HAP-1 (cell line): ENCODE measurements at regions not wholly inside any gene's neighbourhood (a gene's known extent, or its start where the extent isn't known, plus 50 kb on each side); places are given as distances from the start of the nearest gene placed in this dataset.

Source experiments
- DNase-seq, 2 experiments: peaks; one replicate each; pipeline ENCODE4 v3.0.0-alpha.2; 2016 to 2020; ENCODE audit warnings: low spot score in 2 of 2
- H3K27me3 ChIP-seq: fragments of 250-450 bp; sonication (Bioruptor Pico); 2 replicates; pipeline ENCODE4 v1.5.1; 2020; ENCODE audit warnings: low read depth, mild to moderate bottlenecking, moderate library complexity
- H3K36me3 ChIP-seq: fragments of 250-450 bp; sonication (Bioruptor Pico); replicated peaks from 2 replicates; pipeline ENCODE4 v1.5.1; 2020; ENCODE audit warnings: mild to moderate bottlenecking
- H3K4me1 ChIP-seq: fragments of 250-450 bp; sonication (Bioruptor Pico); 2 replicates; pipeline ENCODE4 v1.5.1; 2020; ENCODE audit warnings: mild to moderate bottlenecking
- H3K4me3 ChIP-seq: fragments of 250-450 bp; sonication (Bioruptor Pico); 2 replicates; pipeline ENCODE4 v1.5.1; 2020; ENCODE audit warnings: mild to moderate bottlenecking, moderate library complexity
- H3K9me3 ChIP-seq: fragments of 250-450 bp; sonication (Bioruptor Pico); 2 replicates; pipeline ENCODE4 v1.5.1; 2020; ENCODE audit warnings: mild to moderate bottlenecking, moderate library complexity
- in situ Hi-C: fragments of 300-500 bp; cut with MboI; formaldehyde crosslinking; loops from 3 replicates; pipeline ENCODE4 v1.14.3; 2020; ENCODE audit warnings: low sequenced_read_pairs, inconsistent platforms, mixed read lengths

DNA sequence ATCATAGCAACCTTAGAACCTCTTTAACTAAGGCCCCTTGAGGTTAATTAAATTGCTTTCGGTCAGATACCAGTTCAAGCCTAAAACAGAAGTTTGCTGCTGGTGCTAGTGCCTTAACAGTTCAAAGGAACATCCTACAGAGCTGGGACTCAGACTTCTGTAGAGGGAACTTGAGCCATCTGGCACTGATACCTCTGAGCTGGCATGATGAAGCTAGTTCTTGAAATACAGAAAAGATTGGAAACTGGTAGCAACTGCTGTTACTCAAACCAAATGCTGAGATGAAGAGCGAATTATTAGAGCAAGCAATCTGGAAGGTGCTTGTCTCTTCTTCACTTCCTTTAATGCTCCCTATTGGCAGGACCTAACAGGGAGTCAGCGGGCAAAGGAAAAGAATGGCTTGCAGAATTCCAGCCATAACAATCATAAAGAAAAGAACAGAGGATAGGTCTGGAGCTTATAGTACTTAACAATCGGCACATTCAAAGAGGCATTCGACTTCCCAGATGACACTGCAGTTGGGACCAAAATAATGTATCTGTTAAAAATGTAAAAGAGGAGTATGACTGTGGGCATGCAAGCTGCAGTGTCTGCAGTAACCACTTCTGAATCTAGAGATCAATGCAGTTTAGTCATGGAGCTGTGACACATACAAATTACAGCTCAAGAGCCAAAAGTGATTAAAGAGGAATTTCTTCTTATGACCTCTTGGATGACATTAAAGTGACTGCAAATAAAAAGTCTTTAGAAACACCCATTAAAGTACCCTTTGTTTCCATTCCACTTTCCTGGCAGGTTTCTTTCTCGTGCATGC lies 298.9 kb downstream of the PDGFC start:
- Histone ChIP-seq H3K36me3 (no peaks in the 10 kb centered on the region), H3K4me1 (peaks cover 24% of the 10 kb centered on the region), H3K27me3 (no peaks in the 10 kb centered on the region), H3K4me3 (no peak overlapping the region), H3K9me3 (no peaks in the 10 kb centered on the region)
- DNase-seq: peak in 1 of 2 experiments; percentile 42
- in situ Hi-C loops: no loop called here

DNA sequence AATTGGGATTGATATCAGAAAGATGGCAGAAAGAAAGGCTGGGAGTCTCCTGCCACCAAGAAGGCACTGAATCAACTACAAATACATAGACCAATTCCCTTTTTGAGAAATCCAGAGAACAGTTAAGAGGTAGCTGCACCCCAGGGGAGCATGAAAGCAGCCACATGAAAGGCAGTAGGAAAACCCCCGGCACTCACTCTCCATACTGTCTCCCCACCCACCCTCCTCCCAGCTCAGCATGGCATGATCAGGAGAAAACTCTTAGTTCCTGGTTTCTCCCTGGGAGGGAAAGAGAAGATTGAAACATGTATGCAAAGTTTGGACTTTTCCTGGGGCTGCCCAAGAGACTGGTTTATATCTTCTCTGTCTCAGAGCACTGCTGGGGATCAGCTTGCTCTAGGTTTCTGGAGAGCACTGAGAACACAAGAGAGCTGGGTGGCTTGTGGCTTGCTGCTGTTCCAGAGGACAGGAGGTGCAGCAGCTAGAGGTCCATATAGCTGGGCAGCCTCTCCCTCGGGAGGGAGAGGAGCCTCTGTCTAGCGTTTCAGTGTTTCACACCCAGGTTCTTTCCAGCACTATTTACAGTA lies 305.7 kb downstream of the PDGFC start:
- no peak overlapping the region for H3K4me3 ChIP-seq
- peaks cover 6% of the 10 kb centered on the region for H3K4me1 ChIP-seq
- in situ Hi-C loops: no loop called here
- H3K36me3 ChIP-seq: no peaks in the 10 kb centered on the region
- no peaks in the 10 kb centered on the region for H3K27me3 ChIP-seq
- no peak for DNase-seq
- no peaks in the 10 kb centered on the region for H3K9me3 ChIP-seq

DNA sequence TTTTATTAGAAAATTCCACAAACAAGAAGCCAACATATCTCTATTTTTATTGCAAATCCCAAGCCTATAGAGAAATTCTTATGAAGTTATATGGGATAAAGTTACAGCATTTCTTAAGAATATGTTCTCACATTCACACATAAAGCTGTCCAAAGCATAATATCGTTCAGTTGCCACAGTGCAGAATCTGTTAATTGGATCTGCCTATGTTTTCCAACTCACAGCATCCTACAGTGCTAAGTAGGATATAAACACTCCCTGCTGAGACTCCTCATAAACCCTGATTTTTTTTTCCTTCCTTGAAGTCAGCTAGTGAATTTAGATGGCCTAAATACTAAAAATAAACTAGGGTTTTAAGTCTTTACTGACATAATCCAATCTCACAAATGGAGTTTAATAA lies 307.9 kb downstream of the PDGFC start:
- H3K27me3 ChIP-seq: no peaks in the 10 kb centered on the region
- in situ Hi-C loops: no loop called here
- peaks cover 6% of the 10 kb centered on the region for H3K4me1 ChIP-seq
- no peaks in the 10 kb centered on the region for H3K36me3 ChIP-seq
- H3K4me3 ChIP-seq: no peak overlapping the region
- H3K9me3 ChIP-seq: no peaks in the 10 kb centered on the region
- DNase-seq: no peak

DNA sequence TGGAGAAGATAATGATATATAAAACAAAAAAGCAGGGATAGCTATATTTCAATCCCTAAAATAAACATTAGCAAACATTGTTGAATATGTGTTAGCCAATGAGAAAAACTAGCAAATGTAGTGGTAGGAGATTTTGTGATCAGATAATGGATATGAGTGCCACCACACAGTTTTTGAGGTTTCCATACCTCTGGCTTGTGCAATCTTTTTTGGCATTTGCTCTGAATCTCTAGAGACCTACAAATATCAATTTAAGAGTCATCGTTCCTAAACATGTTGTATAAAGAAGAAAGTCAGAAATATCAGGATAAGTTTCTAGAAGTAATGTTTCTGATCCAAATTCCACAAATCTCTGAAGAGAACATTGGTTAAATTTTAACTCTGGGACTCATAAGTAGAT lies 308.7 kb downstream of the PDGFC start:
- in situ Hi-C loops: no loop called here
- Histone ChIP-seq H3K9me3 (no peaks in the 10 kb centered on the region), H3K27me3 (no peaks in the 10 kb centered on the region), H3K4me3 (no peak overlapping the region), H3K4me1 (peaks cover 5% of the 10 kb centered on the region), H3K36me3 (no peaks in the 10 kb centered on the region)
- no peak for DNase-seq

DNA sequence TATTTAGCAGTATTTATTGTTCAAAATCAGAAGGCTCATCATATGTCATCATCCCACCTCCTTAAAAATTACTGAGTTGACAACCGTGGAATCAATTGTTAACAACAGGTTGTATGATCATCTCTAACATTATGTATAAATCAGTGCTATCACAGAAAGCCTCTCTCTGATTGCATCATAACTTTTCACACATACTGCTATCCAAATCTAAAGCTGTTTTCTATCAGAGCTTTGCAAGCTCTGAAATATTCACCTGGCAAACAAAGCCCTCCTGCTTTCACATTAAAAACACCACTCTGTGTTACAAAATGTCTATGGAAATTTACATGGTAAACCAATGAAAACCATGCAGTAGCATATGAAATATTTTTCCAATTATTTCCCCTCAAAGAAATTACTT lies 310.0 kb downstream of the PDGFC start:
- Histone ChIP-seq H3K36me3 (no peaks in the 10 kb centered on the region), H3K4me1 (no peaks in the 10 kb centered on the region), H3K27me3 (no peaks in the 10 kb centered on the region), H3K4me3 (no peak overlapping the region), H3K9me3 (no peaks in the 10 kb centered on the region)
- DNase-seq: no peak
- in situ Hi-C loops: no loop called here

GRCh38 chr4:156660465-156660864 lies 311.1 kb downstream of the PDGFC start:
- Histone ChIP-seq H3K9me3 (no peaks in the 10 kb centered on the region), H3K4me1 (no peaks in the 10 kb centered on the region), H3K36me3 (no peaks in the 10 kb centered on the region), H3K4me3 (no peak overlapping the region), H3K27me3 (no peaks in the 10 kb centered on the region)
- in situ Hi-C loops: no loop called here
- no peak for DNase-seq

- no peak for DNase-seq
- Histone ChIP-seq H3K4me1 (no peaks in the 10 kb centered on the region), H3K27me3 (no peaks in the 10 kb centered on the region), H3K4me3 (no peak overlapping the region), H3K36me3 (no peaks in the 10 kb centered on the region), H3K9me3 (no peaks in the 10 kb centered on the region)
- in situ Hi-C loops: no loop called here
These were observed 311.6 kb downstream of the PDGFC start for GRCh38 chr4:156659983-156660382.

DNA sequence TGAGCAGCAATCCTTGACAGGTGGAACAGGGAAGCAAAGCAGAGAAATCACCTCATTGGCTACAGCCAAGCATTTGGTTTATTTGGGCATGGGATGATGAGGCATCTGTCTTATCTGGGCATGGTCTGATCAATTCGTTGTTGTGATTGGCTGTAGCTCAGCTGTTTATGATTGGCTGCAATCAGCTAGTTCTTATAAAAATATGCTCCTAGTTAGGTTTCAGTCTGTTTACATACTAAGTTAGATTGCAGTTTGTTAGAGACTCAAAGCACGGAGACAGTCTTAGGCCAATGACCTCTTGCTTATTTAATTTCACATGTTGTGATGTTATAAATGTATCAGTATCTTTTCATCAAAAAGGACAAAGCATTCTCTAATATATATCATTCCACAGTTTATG lies 312.0 kb downstream of the PDGFC start:
- Histone ChIP-seq H3K9me3 (no peaks in the 10 kb centered on the region), H3K27me3 (no peaks in the 10 kb centered on the region), H3K4me3 (no peak overlapping the region), H3K4me1 (no peaks in the 10 kb centered on the region), H3K36me3 (no peaks in the 10 kb centered on the region)
- DNase-seq: no peak
- in situ Hi-C loops: no loop called here

DNA sequence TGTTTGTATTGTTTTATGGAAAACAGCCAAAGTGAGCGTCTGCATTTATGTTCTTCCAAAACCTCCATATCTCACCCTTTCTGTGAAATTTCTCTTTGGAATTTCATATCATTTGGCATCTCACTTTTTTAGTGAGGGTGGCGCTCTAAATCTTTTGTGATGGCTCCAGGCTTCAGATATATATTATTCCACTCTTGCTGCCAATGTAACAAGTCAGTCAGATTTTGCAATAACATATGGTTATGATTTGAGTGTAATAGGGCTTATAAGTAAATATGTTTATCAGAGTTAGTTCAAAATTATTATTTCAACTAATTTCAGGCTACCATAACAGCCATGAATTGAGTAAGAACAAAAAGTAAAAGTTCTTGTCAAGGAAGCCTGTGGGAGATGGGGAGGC lies 314.7 kb downstream of the PDGFC start:
- Histone ChIP-seq H3K36me3 (no peaks in the 10 kb centered on the region), H3K9me3 (no peaks in the 10 kb centered on the region), H3K4me3 (no peak overlapping the region), H3K4me1 (no peaks in the 10 kb centered on the region), H3K27me3 (no peaks in the 10 kb centered on the region)
- no peak for DNase-seq
- in situ Hi-C loops: no loop called here

- DNase-seq: no peak
- in situ Hi-C loops: no loop called here
- Histone ChIP-seq H3K27me3 (no peaks in the 10 kb centered on the region), H3K9me3 (no peaks in the 10 kb centered on the region), H3K4me3 (no peak overlapping the region), H3K4me1 (no peaks in the 10 kb centered on the region), H3K36me3 (no peaks in the 10 kb centered on the region)
These were observed 317.2 kb downstream of the PDGFC start for GRCh38 chr4:156654410-156654809.

DNA sequence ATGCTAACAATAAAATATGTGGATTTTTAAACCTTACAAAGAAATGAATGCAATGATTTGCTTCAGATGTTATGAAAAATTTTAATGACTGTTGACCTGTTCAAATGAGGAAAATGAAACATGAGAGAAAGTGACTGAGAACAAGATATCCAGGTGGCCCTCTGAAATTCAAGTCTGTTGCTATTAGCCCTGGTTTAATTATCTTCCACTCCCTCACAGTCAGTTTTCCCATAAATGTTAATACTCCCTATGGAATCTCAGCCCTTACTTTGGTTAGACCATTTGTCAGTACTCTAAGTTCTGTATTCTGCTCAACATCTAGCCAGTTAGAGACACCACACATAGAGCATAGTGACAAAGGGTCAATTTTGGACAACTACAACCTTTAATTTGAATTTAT lies 327.8 kb downstream of the PDGFC start:
- DNase-seq: no peak
- in situ Hi-C loops: no loop called here
- H3K4me1 ChIP-seq: no peaks in the 10 kb centered on the region
- no peaks in the 10 kb centered on the region for H3K27me3 ChIP-seq
- no peak overlapping the region for H3K4me3 ChIP-seq
- H3K36me3 ChIP-seq: no peaks in the 10 kb centered on the region
- H3K9me3 ChIP-seq: no peaks in the 10 kb centered on the region

DNA sequence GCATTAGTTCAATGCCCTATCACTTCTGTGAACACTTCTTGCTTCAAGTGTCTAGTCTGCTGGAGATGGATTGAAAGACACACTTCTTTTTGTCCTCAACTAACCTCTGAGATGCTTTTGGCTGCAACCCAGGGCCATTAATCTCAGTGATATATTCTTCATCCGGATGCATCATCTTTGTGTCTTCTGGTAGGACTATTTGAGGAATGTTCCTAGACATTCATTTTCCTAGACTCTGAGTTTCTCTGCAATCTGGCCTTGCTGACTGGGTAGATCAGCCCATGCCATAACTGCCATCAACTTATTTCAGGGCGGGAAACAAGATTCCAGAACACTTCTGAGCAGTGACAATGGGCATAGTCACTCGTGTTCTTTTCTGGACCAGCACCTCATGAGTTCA lies 329.4 kb downstream of the PDGFC start:
- no peaks in the 10 kb centered on the region for H3K27me3 ChIP-seq
- DNase-seq: no peak
- no peak overlapping the region for H3K4me3 ChIP-seq
- no peaks in the 10 kb centered on the region for H3K9me3 ChIP-seq
- no peaks in the 10 kb centered on the region for H3K4me1 ChIP-seq
- H3K36me3 ChIP-seq: no peaks in the 10 kb centered on the region
- in situ Hi-C loops: no loop called here

DNA sequence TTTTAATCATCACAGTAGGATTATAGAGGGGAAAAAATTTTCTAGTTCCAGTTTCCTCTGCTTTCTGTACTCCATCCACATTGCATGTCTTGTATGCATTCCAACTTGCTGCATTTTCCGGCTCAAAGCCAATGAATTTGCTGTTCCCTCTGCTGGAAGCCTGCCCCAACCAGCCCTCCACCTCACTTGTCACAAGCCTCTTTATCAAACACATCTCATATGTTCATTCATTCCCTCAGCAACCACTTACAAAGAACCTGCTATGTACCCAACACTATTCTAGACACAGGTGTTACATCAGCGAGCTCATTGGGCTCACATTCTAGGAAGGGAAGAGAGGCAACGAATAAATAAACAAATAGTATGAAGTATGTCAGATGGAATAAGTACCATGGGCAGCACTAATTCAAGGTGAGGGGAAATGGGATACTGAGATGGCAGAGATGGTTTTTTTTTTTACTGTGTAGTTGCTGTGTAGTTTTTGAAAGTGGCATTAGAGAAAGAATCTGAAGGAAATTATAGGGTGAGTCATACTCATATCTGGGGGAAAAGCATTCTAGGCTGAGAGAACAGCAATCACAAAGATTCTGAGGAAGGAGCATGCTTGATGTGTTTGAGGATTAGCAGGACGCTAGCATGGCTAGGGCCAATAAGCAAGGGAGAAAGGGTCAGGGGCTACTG lies 332.5 kb downstream of the PDGFC start:
- in situ Hi-C loops: no loop called here
- no peaks in the 10 kb centered on the region for H3K9me3 ChIP-seq
- no peaks in the 10 kb centered on the region for H3K4me1 ChIP-seq
- no peak for DNase-seq
- no peaks in the 10 kb centered on the region for H3K36me3 ChIP-seq
- H3K4me3 ChIP-seq: no peak overlapping the region
- no peaks in the 10 kb centered on the region for H3K27me3 ChIP-seq

DNA sequence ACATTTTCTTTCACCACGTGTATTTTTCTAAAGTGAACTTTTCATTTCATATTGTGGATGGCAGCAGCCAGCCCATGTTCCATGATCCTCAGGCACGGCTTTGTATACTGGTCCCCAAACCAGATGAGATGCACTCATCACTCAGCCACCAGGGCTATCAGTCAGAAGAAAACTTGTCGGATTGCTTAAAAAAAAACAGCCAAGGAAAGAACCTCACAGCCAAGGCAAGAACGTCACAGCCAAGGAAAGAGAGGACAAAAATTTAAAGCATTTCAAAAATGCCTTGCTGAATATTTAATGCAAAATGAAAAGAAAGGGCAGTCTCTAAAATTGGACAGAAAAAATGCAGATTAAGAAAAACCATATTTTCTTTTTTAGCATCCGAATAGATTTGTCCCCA lies 333.3 kb downstream of the PDGFC start:
- no peaks in the 10 kb centered on the region for H3K27me3 ChIP-seq
- H3K36me3 ChIP-seq: no peaks in the 10 kb centered on the region
- no peaks in the 10 kb centered on the region for H3K4me1 ChIP-seq
- in situ Hi-C loops: no loop called here
- no peaks in the 10 kb centered on the region for H3K9me3 ChIP-seq
- no peak overlapping the region for H3K4me3 ChIP-seq
- no peak for DNase-seq
